NB4 (cell line): ENCODE measurements at regions not wholly inside any gene's neighbourhood (a gene's known extent, or its start where the extent isn't known, plus 50 kb on each side); places are given as distances from the start of the nearest gene placed in this dataset.
A peak's percentile ranks its signal among the peaks of the same experiment; 100 is the strongest.

Experiments
- DNase-seq: peaks from one replicate; pipeline ENCODE4 v3.0.0; 2010; ENCODE audit warnings: low read depth
- H3K4me3 ChIP-seq: one replicate; pipeline ENCODE4 v1.5.1; 2011; ENCODE audit warnings: mild to moderate bottlenecking, low read depth, low read length, moderate library complexity
- CTCF ChIP-seq: IDR thresholded peaks from one replicate; pipeline ENCODE4 v1.5.1; 2012; ENCODE audit warnings: low read depth, low read length
- MAX ChIP-seq: IDR thresholded peaks from 2 replicates; pipeline ENCODE4 v1.6.1; 2011; ENCODE audit warnings: low read depth, low read length
- MYC ChIP-seq: IDR thresholded peaks from 2 replicates; pipeline ENCODE4 v1.6.1; 2011; ENCODE audit warnings: low read depth, low read length
- POLR2A ChIP-seq: IDR thresholded peaks from 2 replicates; pipeline ENCODE4 v1.6.1; 2011; ENCODE audit warnings: mild to moderate bottlenecking; ENCODE audit not compliant: insufficient read length; ENCODE audit errors: extremely low read depth

- TF ChIP-seq CTCF (no peak), MYC (no peak), POLR2A (no peak), MAX (no peak)
Measured at GRCh38 chr11:95406271-95406670, 175.3 kb upstream of the SESN3 start.

GRCh38 chr11:95404370-95404769 lies 173.4 kb upstream of the SESN3 start:
- no peak overlapping the region for H3K4me3 ChIP-seq
- DNase-seq: peak; percentile 30
- TF ChIP-seq CTCF (no peak), MAX (no peak), MYC (no peak), POLR2A (no peak)

More at GRCh38 chr11:95406271-95406670, 175.3 kb upstream of the SESN3 start:
- no peak overlapping the region for H3K4me3 ChIP-seq
- DNase-seq: no peak

GRCh38 chr11:95398437-95399112 lies 167.6 kb upstream of the SESN3 start:
- H3K4me3 ChIP-seq: no peak overlapping the region
- peak; percentile 45 for DNase-seq
- TF ChIP-seq MAX (no peak), CTCF (no peak), POLR2A (no peak), MYC (no peak)

- TF ChIP-seq MYC (no peak), POLR2A (no peak), MAX (no peak), CTCF (no peak)
- H3K4me3 ChIP-seq: no peak overlapping the region
- DNase-seq: no peak
Measured at GRCh38 chr11:95392644-95393043, 161.6 kb upstream of the SESN3 start.

- H3K4me3 ChIP-seq: no peak overlapping the region
- DNase-seq: no peak
- TF ChIP-seq CTCF: no peak
- TF ChIP-seq MAX: no peak
- no peak for TF ChIP-seq MYC
- no peak for TF ChIP-seq POLR2A
Measured at GRCh38 chr11:95389427-95389826, 158.4 kb upstream of the SESN3 start.

GRCh38 chr11:95388086-95388485 lies 157.1 kb upstream of the SESN3 start:
- DNase-seq: no peak
- no peak overlapping the region for H3K4me3 ChIP-seq
- TF ChIP-seq MYC: no peak
- no peak for TF ChIP-seq MAX
- no peak for TF ChIP-seq CTCF
- no peak for TF ChIP-seq POLR2A
